Muscle of leg (tissue), 3 donors: ENCODE measurements at regions not wholly inside any gene's neighbourhood (a gene's known extent, or its start where the extent isn't known, plus 50 kb on each side); places are given as distances from the start of the nearest gene placed in this dataset.
"Not testable (repeated sequence)": the region's sequence is repeated elsewhere in the genome, so short reads cannot be mapped to it uniquely, and the experiment has no call there.

Source experiments
- DNase-seq: peaks from one replicate; pipeline ENCODE4 v3.0.0; 2013
- H3K27ac ChIP-seq: one replicate; pipeline ENCODE4 v1.5.1; 2013; ENCODE audit warnings: mild to moderate bottlenecking, low read length, control low read depth
- H3K27me3 ChIP-seq: one replicate; pipeline ENCODE4 v1.6.1; 2013; ENCODE audit warnings: low read length; ENCODE audit not compliant: control insufficient read depth, insufficient read depth
- H3K36me3 ChIP-seq: one replicate; pipeline ENCODE4 v1.6.1; 2013; ENCODE audit warnings: low read length; ENCODE audit not compliant: control insufficient read depth, insufficient read depth
- H3K4me1 ChIP-seq: one replicate; pipeline ENCODE4 v1.6.1; 2013; ENCODE audit warnings: low read length; ENCODE audit not compliant: control insufficient read depth, insufficient read depth
- H3K4me3 ChIP-seq: one replicate; pipeline ENCODE4 v1.5.1; 2013; ENCODE audit warnings: low read length, control low read depth
- H3K9me3 ChIP-seq: replicated peaks from 2 replicates; pipeline ENCODE4 v1.6.1; 2013; ENCODE audit warnings: low read depth, low read length; ENCODE audit not compliant: control insufficient read depth
- WGBS: methylation state at CpG from one replicate; pipeline ENCODE4 v1.1.5; 2013; ENCODE audit warnings: missing lambda C conversion rate; ENCODE audit not compliant: insufficient coverage; 5-methylcytosine and 5-hydroxymethylcytosine counted together

DNA sequence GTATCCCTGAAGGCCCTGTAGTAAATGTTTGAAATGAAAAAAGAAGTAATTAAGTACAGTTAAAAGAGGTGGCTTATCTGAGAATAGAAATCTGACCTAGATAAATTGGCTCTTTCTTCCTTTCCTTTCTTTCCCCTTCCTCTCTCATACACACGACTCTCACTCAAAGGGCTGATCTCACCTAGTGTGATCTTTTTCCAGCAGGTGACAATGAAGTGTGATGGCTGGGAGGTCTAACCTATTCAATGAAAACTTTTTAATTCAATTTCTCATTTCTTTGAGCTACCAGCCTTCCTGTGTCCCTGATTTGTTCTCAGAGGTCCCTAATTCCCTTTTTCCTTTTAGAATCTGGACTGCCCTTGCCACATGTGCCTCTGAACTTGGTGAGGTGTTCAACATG is 118.0 kb upstream of the RIMS1 start:
- no peaks in the 10 kb centered on the region for H3K4me1 ChIP-seq
- whole genome bisulfite sequencing = no CpG with 5 or more reads among the region's 1 CpG
- H3K27me3 ChIP-seq = no peaks in the 10 kb centered on the region
- no peaks in the 10 kb centered on the region for H3K36me3 ChIP-seq
- H3K27ac ChIP-seq = no peak overlapping the region
- no peak for DNase-seq
- no peaks in the 10 kb centered on the region for H3K9me3 ChIP-seq
- H3K4me3 ChIP-seq = no peak overlapping the region

DNA sequence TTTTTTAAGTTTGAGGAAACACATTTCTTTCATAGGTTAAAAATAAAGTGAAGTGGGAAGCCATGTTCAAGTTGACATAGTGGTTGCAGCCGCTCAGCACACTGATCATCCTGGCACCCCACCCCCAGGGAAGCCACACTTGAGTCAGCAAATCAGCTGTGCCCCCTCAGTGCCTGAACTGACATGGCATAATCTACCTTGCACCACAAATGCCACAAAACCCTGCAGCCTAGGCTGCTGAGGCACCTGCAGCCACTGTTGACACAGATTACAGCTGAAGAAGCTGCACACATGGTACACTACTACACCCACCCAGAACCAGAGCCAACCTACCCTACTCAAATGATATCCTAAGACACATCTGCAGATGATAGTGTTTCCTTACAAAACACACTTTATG is 77.5 kb upstream of the RIMS1 start:
- H3K27ac ChIP-seq = no peak overlapping the region
- H3K9me3 ChIP-seq = peaks cover 8% of the 10 kb centered on the region
- H3K4me1 ChIP-seq = no peaks in the 10 kb centered on the region
- no peaks in the 10 kb centered on the region for H3K36me3 ChIP-seq
- no peaks in the 10 kb centered on the region for H3K27me3 ChIP-seq
- no peak overlapping the region for H3K4me3 ChIP-seq
- no peak for DNase-seq
- no CpG with 5 or more reads among the region's 1 CpG for WGBS

DNA sequence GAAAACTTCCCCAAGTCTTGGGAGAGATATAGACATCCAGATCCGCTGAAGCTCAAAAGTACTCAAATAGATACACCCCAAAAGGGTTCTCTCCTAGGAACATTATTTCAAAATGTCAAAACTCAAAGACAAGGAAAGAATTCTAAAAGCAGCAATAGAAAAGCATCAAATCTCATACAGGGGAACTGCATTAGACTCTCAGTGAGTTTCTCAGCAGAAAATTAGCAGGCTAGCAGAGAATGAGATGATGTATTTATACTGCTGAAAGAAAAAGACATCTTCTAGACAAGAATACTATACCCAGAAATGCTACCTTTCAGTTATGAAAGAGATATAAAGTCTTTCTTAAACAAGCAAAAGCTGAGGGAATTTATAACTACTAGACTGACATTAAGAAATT is 75.5 kb upstream of the RIMS1 start:
- WGBS = no CpG with 5 or more reads among the region's 1 CpG
- H3K36me3 ChIP-seq = no peaks in the 10 kb centered on the region
- H3K4me3 ChIP-seq = no peak overlapping the region
- no peak for DNase-seq
- no peaks in the 10 kb centered on the region for H3K4me1 ChIP-seq
- H3K27ac ChIP-seq = no peak overlapping the region
- H3K9me3 ChIP-seq = peaks cover 5% of the 10 kb centered on the region
- no peaks in the 10 kb centered on the region for H3K27me3 ChIP-seq

DNA sequence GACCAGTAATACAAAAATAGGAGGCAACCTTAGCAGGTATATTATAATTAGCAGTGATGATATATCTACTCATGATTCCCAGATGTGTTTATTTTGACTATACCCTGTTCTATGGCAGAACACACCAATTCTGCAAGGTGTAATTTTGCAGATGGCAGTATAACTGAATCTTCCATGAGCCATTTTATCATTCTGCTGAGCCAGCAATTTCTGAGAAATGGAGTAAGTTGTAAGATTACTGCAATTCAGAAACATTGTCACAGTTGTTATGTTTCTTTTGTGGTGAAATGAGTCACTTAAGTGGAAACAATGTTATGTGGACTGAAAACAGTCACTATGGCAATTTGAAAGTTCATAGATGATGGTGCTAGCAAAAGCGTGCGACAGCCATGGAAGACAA is 63.7 kb upstream of the RIMS1 start:
- Histone ChIP-seq H3K9me3 (no peaks in the 10 kb centered on the region), H3K36me3 (no peaks in the 10 kb centered on the region)
- no CpG with 5 or more reads among the region's 2 CpGs for WGBS

DNA sequence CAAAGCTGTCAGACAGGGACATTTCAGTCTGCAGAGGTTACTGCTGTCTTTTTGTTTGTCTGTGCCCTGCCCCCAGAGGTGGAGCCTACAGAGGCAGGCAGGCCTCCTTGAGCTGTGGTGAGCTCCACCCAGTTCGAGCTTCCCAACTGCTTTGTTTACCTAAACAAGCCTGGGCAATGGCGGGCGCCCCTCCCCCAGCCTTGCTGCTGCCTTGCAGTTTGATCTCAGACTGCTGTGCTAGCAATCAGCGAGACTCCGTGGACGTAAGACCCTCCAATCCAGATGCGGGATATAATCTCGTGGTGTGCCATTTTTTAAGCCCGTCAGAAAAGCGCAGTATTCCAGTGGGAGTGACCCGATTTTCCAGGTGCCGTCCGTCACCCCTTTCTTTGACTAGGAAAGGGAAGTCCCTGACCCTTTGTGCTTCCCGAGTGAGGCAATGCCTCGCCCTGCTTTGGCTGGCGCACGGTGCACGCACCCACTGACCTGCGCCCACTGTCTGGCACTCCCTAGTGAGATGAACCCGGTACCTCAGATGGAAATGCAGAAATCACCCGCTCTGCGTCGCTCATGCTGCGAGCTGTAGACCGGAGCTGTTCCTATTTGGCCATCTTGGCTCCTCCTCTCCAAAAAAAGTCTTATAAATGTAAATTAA is 54.1 kb upstream of the RIMS1 start:
- DNase-seq, H3K36me3 ChIP-seq, H3K4me3 ChIP-seq, H3K4me1 ChIP-seq, H3K27ac ChIP-seq, H3K9me3 ChIP-seq, H3K27me3 ChIP-seq: not testable (repeated sequence)
- WGBS = 94% methylated on average over 16 of the region's 25 CpGs

More for the DNA sequence above, 63.7 kb upstream of the RIMS1 start:
- Histone ChIP-seq H3K27ac (no peak overlapping the region), H3K27me3 (no peaks in the 10 kb centered on the region), H3K4me3 (no peak overlapping the region), H3K4me1 (no peaks in the 10 kb centered on the region)
- DNase-seq = no peak
